HepG2 (cell line): ENCODE measurements at regions not wholly inside any gene's neighbourhood (a gene's known extent, or its start where the extent isn't known, plus 50 kb on each side); places are given as distances from the start of the nearest gene placed in this dataset.

Source experiments
- ATAC-seq: fragments of 200-7000 bp; cut with Tn5 transposase; 3 replicates; pipeline ENCODE4 v1.9.1; 2020; ENCODE audit warnings: mild to moderate bottlenecking, moderate library complexity
- BruUV-seq: library from RNA; stranded (reverse); fragments of 400-500 nt; replicated peaks from 2 replicates; lab custom pipeline; 2021; lab: Mats Ljungman, UMichigan
- CTCF ChIA-PET: fragments of 300-600 bp; formaldehyde crosslinking; extraction: SDS; loops from one replicate; lab custom pipeline; 2021; ENCODE audit warnings: low total read pairs, inconsistent platforms, low intra/inter-chr PET ratio; lab: Yijun Ruan, JAX
- POLR2A ChIA-PET: fragments of 350-600 bp; sonication (Branson Sonifier 250); formaldehyde crosslinking; loops from one replicate; lab custom pipeline; 2020; ENCODE audit warnings: antibody characterized with exemption, inconsistent platforms; lab: Yijun Ruan, JAX
- DNase-seq: peaks from one replicate; pipeline ENCODE4 v3.0.0-alpha.2; 2015; ENCODE audit warnings: low spot score
- FAIRE-seq: peaks from 3 replicates; lab custom pipeline; 2011; peaks lifted over from hg19 to GRCh38; lab: Jason Lieb, UNC
- H2AFZ ChIP-seq: one replicate; pipeline ENCODE4 v1.6.1; 2011; ENCODE audit warnings: low read length, inconsistent platforms
- H3K27ac ChIP-seq: fragments of 300-600 bp; 3 replicates; pipeline ENCODE4 v1.8.0; 2011; ENCODE audit warnings: mixed run types, mild to moderate bottlenecking, mixed read lengths, low read length, inconsistent platforms; ENCODE audit not compliant: insufficient read depth; ENCODE audit errors: extremely low read length
- H3K27me3 ChIP-seq, 2 experiments: fragments of 200-600 bp in 1 of 2; 2 replicates in 1 of 2; 3 replicates in 1 of 2; pipeline versions ENCODE4 v1.6.0 to v1.8.0; 2011; ENCODE audit warnings: low read length in 2 of 2, mild to moderate bottlenecking in 2 of 2, moderate library complexity in 2 of 2, inconsistent platforms in 1 of 2; ENCODE audit not compliant: insufficient read depth in 2 of 2, control insufficient read depth in 1 of 2
- H3K36me3 ChIP-seq, 2 experiments: fragments of 200-600 bp in 1 of 2; replicated peaks in 1 of 2; 2 replicates in 1 of 2; 3 replicates in 1 of 2; pipeline versions ENCODE4 v1.5.1 to v1.8.0; 2011; ENCODE audit warnings: low read length in 2 of 2, inconsistent platforms in 1 of 2; ENCODE audit not compliant: insufficient read depth in 2 of 2, control insufficient read depth in 1 of 2
- H3K4me1 ChIP-seq: 2 replicates; pipeline ENCODE4 v1.5.1; 2012; ENCODE audit warnings: low read length, inconsistent platforms; ENCODE audit not compliant: insufficient read depth
- H3K4me2 ChIP-seq: 2 replicates; pipeline ENCODE4 v1.6.0; 2011; ENCODE audit warnings: low read depth, low read length, inconsistent platforms
- H3K4me3 ChIP-seq, 3 experiments: fragments of 200-600 bp in 1 of 3; sonication (generic), shearing (Covaris generic) in 1 of 3; replicated peaks in 1 of 3; 2 replicates each; pipeline ENCODE4 v1.5.1; 2011 to 2016; ENCODE audit warnings: low read length in 3 of 3, inconsistent platforms in 2 of 3, low read depth in 2 of 3, mild to moderate bottlenecking in 2 of 3, control low read depth in 1 of 3, mixed read lengths in 1 of 3; ENCODE audit not compliant: insufficient read depth in 1 of 3
- H3K79me2 ChIP-seq: one replicate; pipeline ENCODE4 v1.6.1; 2011; ENCODE audit warnings: low read length, inconsistent platforms; ENCODE audit not compliant: insufficient read depth
- H3K9ac ChIP-seq: 2 replicates; pipeline ENCODE4 v1.6.0; 2011; ENCODE audit warnings: mild to moderate bottlenecking, low read depth, low read length, inconsistent platforms; ENCODE audit not compliant: insufficient read depth
- H3K9me3 ChIP-seq: 2 replicates; pipeline ENCODE4 v1.5.1; 2012; ENCODE audit warnings: mild to moderate bottlenecking, low read length
- H4K20me1 ChIP-seq: 2 replicates; pipeline ENCODE4 v1.6.0; 2011; ENCODE audit warnings: inconsistent platforms, mild to moderate bottlenecking, low read length, moderate library complexity; ENCODE audit not compliant: insufficient read depth
- ARID5B ChIP-seq: IDR thresholded peaks from 2 replicates; pipeline ENCODE4 v1.4.0; 2020; ENCODE audit warnings: mild to moderate bottlenecking, missing genetic modification reagents
- BORCS8-MEF2B ChIP-seq: sonication (generic); formaldehyde crosslinking; IDR thresholded peaks from 2 replicates; pipeline ENCODE4 v1.8.0; 2022; ENCODE audit warnings: mild to moderate bottlenecking, missing genetic modification reagents
- CSRNP2 ChIP-seq: sonication (generic); formaldehyde crosslinking; conservative IDR thresholded peaks from 2 replicates; pipeline ENCODE4 v1.8.0; 2022; ENCODE audit warnings: low read depth, missing genetic modification reagents
- MEIS2 ChIP-seq: sonication (generic); formaldehyde crosslinking; IDR thresholded peaks from 2 replicates; pipeline ENCODE4 v1.9.0; 2021; ENCODE audit warnings: mild to moderate bottlenecking, missing genetic modification reagents
- MYNN ChIP-seq: sonication (generic); formaldehyde crosslinking; IDR thresholded peaks from 2 replicates; pipeline ENCODE4 v1.4.0; 2020; ENCODE audit warnings: mild to moderate bottlenecking, low read depth, missing genetic modification reagents
- NFIC ChIP-seq: IDR thresholded peaks from 2 replicates; pipeline ENCODE4 v1.6.1; 2012; ENCODE audit warnings: mild to moderate bottlenecking, low read length, inconsistent platforms
- TAF15 ChIP-seq: fragments of 200-400 bp; formaldehyde crosslinking; IDR thresholded peaks from one replicate; pipeline ENCODE4 v1.6.1; 2018; ENCODE audit warnings: mild to moderate bottlenecking, low read depth, low read length; ENCODE audit not compliant: poor library complexity, severe bottlenecking
- TOPORS ChIP-seq: sonication (generic); formaldehyde crosslinking; IDR thresholded peaks from 2 replicates; pipeline ENCODE4 v1.8.0; 2023; ENCODE audit warnings: mild to moderate bottlenecking, missing genetic modification reagents
- ZNF260 ChIP-seq: sonication (generic); formaldehyde crosslinking; IDR thresholded peaks from 2 replicates; pipeline ENCODE4 v1.4.0; 2020; ENCODE audit warnings: missing genetic modification reagents, low read depth, mild to moderate bottlenecking, borderline replicate concordance
- ZNF430 ChIP-seq: sonication (generic); formaldehyde crosslinking; IDR thresholded peaks from 2 replicates; pipeline ENCODE4 v1.9.0; 2021; ENCODE audit warnings: mild to moderate bottlenecking, missing genetic modification reagents
- ZNF546 ChIP-seq: sonication (generic); formaldehyde crosslinking; conservative IDR thresholded peaks from 2 replicates; pipeline ENCODE4 v1.8.1; 2023; ENCODE audit warnings: mild to moderate bottlenecking, missing genetic modification reagents
- ZNF7 ChIP-seq: IDR thresholded peaks from 2 replicates; pipeline ENCODE4 v1.6.1; 2016; ENCODE audit warnings: missing biosample characterization, missing genetic modification reagents
- ZXDC ChIP-seq: sonication (generic); formaldehyde crosslinking; IDR thresholded peaks from 2 replicates; pipeline ENCODE4 v1.5.0; 2020; ENCODE audit warnings: mild to moderate bottlenecking, missing genetic modification reagents
- WGBS: methylation state at CpG from one replicate; pipeline ENCODE4 v1.1.6; 2017; ENCODE audit warnings: low lambda C conversion rate; 5-methylcytosine and 5-hydroxymethylcytosine counted together
- in situ Hi-C: cut with HindIII; loops from 2 replicates; pipeline ENCODE4 v1.10.0; 2017; ENCODE audit warnings: low pct_unique_long_range_greater_than_20kb; ENCODE audit not compliant: extremely low pct_ligation_motif_present
- intact Hi-C: fragments of 100-400 bp; cut with micrococcal nuclease; formaldehyde crosslinking; loops from one replicate; pipeline ENCODE4 v1.10.0; 2022; ENCODE audit not compliant: unreplicated experiment

GRCh38 chr6:134482593-134483270 is 164.8 kb upstream of the SGK1 start:
- H3K4me2 ChIP-seq, result no peak overlapping the region
- intact Hi-C loops, result no loop called here
- POLR2A ChIA-PET, result no interaction called here
- H3K36me3 ChIP-seq, result no peaks in the 10 kb centered on the region
- WGBS, result 47% methylated on average over 12 of the region's 12 CpGs
- H4K20me1 ChIP-seq, result no peaks in the 10 kb centered on the region
- H3K79me2 ChIP-seq, result no peaks in the 10 kb centered on the region
- H3K9me3 ChIP-seq, result no peaks in the 10 kb centered on the region
- no peak for TF ChIP-seq MEIS2
- TF ChIP-seq BORCS8-MEF2B (CRISPR knock-in tag), result no peak
- TF ChIP-seq MYNN, result no peak
- no peak for TF ChIP-seq TOPORS (CRISPR knock-in tag)
- no peak for TF ChIP-seq ZNF546
- no peak for TF ChIP-seq ARID5B (CRISPR knock-in tag)
- TF ChIP-seq ZXDC, result no peak
- TF ChIP-seq ZNF7 (CRISPR knock-in tag), result no peak
- no peak for TF ChIP-seq ZNF430 (CRISPR knock-in tag)
- no peak for TF ChIP-seq CSRNP2 (CRISPR knock-in tag)
- TF ChIP-seq ZNF260 (CRISPR knock-in tag), result no peak
- TF ChIP-seq TAF15, result no peak
- no peak for TF ChIP-seq NFIC
- no TSS peak for BruUV-seq
- H3K27me3 ChIP-seq, result no peaks in the 10 kb centered on the region
- H2AFZ ChIP-seq, result no peak overlapping the region
- no peak overlapping the region for H3K9ac ChIP-seq
- ATAC-seq (no peak), FAIRE-seq (no peak), DNase-seq (no peak)
- no peak overlapping the region for H3K4me3 ChIP-seq
- H3K4me1 ChIP-seq, result no peaks in the 10 kb centered on the region
- in situ Hi-C loops, result no loop called here
- CTCF ChIA-PET, result no interaction called here
- no peak overlapping the region for H3K27ac ChIP-seq
